Globus pallidus (tissue), 1 donor: ENCODE measurements at regions not wholly inside any gene's neighbourhood (a gene's known extent, or its start where the extent isn't known, plus 50 kb on each side); places are given as distances from the start of the nearest gene placed in this dataset.
"Not testable (repeated sequence)": the region's sequence is repeated elsewhere in the genome, so short reads cannot be mapped to it uniquely, and the experiment has no call there.

Experiments used
- DNase-seq: peaks from one replicate; pipeline ENCODE4 v3.0.0-alpha.2; 2015; ENCODE audit warnings: low spot score

GRCh38 chr5:110304176-110304575 lies 422.3 kb downstream of the TMEM232 start:
- no peak for DNase-seq

DNA sequence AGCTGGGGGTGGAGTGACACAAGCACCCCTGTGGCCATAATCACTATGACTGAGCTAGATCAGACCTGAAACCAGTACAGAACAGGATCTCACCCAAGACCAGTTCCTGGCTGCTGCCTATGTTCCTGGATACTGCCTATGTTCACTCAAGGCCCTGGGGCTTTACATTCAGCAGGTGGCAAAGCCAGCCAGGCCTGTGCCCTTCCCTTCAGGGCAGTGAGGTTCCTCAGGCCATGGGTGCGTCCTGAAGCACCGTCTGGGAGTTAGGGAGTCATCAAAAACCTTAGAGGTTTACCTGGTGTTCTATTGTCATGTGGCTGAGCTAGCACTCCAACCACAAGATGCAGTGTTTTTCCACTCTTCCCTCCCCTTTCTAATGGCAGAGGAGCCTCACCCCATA lies 419.8 kb downstream of the TMEM232 start:
- DNase-seq = no peak

- no peak for DNase-seq
Measured at GRCh38 chr5:110309222-110309621, 417.2 kb downstream of the TMEM232 start.

- DNase-seq = not testable (repeated sequence)
Measured at GRCh38 chr5:110316566-110316965, 409.9 kb downstream of the TMEM232 start.

DNA sequence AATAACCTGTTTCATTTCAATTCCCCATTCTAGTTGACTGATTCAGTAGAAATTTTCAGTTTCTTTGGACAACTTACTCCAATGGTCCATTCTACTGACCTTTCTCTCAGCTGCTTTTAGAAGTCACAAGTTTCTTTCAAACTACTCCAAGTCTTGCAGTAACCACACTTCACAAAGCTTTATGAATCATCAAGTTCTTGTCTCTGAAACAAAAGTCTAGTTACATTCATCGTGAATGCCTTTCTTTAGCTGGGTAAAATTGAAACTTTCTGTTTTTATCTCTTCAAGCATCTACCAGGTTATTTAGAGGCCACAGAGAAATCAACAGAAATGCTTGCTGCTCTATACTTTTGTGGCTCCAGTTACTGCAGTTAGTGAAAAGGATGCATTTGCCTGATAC lies 405.4 kb downstream of the TMEM232 start:
- DNase-seq = no peak

DNA sequence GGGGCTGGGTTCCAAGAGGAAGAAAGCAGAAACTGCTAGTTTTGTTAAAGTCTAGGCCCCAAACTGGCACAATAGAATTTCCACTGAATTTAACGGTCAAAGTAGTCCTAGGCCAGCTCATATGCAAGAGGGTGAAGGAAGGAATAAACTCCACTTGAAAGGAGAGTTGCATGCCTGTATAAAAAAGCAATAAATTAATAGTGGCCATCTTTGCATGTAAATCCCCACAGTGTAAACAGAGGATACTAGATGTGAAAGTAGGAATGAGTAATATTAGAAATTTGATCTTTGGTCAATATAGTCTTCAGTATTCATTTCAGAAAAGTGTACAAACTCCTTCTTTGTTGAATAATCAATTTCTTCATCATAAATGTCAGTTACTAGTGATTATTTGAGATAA lies 403.1 kb downstream of the TMEM232 start:
- no peak for DNase-seq

- DNase-seq = no peak
Measured at GRCh38 chr5:110323832-110324231, 402.6 kb downstream of the TMEM232 start.

DNA sequence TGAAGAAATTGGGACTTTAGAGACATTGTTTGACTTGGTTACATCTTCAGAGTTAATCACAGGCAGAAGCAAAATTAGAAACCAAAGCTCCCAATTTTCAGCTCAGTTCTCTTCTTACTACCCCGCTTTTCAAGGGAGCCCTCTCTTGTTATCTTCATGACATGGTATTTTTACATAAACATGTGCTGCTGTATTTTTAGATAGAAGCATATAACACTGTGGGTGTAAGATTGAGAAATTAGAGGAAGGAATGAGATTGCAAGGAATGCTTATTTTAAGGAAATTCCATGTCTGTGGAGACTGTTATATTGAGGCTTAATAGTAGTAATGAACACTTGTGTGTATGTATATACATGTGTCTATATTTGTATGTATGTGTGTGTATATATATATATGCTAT lies 401.6 kb downstream of the TMEM232 start:
- DNase-seq = no peak

DNA sequence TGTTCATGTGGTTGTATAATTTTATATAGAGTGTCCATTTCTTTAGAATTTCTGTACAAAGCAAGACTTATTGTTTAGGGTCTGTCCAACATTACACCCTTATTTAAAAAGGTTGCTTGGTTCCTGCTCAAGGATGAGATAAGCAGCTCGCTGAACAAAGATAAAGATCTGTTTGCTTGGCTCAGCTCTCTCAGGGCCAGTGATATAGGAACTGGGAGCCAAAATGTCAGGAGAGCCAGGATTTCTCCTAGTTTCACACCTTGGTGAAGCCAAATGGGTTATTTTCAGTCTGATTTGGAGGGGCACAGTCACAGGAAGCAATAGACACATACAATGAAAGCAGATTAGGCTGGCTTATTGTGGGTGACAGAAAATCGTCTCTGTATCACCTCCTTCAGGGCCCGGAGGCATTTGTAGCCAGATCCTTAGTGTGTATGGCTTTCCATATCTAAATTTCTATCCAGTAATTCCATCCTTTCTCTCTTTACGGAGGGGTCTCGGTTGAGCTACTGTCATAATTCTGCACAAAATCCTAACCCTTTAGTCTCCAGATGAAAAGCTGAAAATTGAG lies 396.4 kb downstream of the TMEM232 start:
- no peak for DNase-seq

DNA sequence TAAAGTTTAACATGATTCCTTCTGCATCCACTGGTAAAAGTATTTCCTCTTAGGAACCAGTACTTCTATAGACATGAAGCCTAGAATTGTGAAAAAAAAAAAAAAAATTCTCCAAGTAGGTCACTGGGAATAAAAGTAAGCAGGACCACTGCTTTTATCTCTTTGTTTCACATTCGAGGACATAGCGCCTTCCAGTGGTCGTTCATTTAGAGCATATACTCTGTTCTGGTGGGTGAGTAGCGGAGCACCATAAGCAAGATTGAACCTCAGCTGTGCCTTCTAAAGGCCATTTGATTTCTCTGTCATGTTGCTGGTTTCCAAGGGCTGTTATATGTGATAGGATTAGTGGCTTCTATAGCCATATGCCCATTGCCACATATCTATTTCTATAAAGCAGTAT lies 393.1 kb downstream of the TMEM232 start:
- no peak for DNase-seq

DNA sequence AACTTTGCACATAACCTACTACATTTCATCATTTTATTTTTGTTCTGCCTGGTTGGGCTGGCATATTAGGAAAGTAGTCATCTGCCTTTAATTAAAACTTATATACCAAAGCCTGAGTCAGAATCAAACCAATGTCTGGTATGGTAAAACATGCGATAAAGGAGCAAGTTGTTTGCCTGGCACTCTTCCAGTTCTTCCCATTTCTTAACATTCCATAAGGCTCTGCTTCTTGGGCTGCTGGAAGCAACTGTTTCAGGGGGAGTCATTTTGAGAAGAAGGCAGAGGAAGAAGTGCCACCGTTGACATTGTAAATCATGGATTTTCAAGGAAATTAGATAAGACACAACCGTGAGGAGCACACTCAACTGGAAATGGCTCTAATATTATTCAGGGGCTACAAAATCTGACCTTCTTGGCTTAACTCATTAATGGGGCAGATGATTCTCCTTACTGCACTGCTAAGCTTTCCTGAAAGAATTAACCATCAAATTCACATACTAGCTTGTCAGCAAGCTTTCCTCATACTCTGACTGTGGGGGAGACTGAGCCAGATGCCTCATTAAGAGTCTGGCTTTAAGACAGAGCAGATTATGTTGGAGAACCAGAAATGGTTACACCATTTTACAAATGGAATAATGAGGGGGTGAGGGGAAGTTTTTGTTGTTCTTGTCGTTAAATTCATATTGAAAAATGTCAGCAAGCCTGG lies 391.0 kb downstream of the TMEM232 start:
- DNase-seq = no peak

DNA sequence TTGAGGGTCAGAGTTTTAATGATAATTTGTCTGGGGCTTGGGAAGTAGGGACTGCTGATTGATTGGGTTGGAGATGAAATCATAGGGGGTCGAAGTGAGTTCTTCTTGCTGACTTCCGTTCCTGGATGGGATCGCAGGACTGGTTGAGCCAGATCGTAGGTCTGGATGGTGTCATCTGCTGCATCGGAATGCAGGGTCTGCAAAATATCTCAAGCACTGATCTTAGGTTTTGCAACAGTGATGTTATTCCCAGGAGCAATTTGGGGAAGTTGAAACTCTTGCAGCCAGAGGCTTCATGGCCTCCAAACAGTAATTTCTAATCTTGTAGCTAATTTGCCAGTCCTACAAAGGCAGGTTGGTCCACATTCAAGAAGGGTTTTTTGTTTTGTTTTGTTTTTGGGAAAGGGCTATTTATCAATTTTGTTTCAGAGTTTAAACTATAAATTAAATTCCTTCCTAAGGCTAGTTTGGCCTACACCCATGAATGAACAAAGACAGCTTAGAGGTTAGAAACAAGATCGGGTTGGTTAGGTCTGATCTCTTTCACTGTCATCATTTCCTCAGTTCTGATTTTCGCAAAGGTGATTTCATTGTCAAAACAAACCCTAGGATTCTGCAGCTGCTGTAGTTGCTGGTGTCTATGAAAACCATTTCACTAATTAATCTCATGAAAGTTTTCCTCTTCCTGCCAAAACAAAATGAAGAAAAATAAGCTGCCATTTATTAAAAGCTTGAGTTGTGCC lies 388.0 kb downstream of the TMEM232 start:
- no peak for DNase-seq

GRCh38 chr5:110339399-110339798 lies 387.1 kb downstream of the TMEM232 start:
- no peak for DNase-seq

DNA sequence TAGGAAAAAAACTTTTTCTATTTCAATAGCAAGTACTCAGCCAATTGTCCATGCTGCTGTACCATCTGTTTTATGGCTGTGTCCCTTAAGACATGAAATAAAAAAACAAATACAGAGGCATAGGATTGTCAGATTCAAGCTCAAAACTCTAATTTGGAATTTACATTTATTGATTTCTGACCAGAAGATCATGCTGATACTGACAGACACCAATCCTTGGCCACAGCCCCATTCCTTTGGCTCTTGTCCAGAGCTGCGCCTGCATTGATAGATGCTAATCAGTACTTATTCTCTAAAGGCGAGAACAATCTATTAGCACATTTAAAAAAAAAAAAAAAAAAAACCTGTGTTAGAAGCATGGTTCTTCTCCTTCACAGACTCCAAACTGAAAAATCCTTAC lies 384.6 kb downstream of the TMEM232 start:
- no peak for DNase-seq

- no peak for DNase-seq
Measured at GRCh38 chr5:110342683-110343082, 383.8 kb downstream of the TMEM232 start.

DNA sequence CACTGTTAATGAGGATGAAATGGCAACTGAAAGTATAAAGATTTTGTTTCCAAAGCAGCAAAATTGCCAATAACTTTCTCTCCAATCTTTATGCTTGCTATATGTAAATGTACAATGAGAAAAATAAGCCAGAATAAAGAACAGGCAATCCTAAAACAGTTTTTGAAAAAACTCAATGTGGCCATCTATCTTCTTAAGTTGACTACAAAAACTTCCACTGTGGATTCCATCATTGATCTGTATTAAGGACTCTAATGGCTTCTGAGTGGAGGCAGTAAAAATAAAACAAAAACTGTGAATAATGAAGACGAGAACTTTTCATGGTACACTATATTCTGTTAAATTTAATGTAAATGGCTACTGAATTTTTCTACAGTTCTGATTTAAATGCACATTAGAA lies 382.9 kb downstream of the TMEM232 start:
- DNase-seq = no peak

GRCh38 chr5:110345623-110346022 lies 380.8 kb downstream of the TMEM232 start:
- DNase-seq = no peak

GRCh38 chr5:110346893-110347358 lies 379.5 kb downstream of the TMEM232 start:
- no peak for DNase-seq

GRCh38 chr5:110347781-110348180 lies 378.7 kb downstream of the TMEM232 start:
- DNase-seq = no peak

- DNase-seq = no peak
Measured at GRCh38 chr5:110351430-110351829, 375.0 kb downstream of the TMEM232 start.

- peak; percentile 38 for DNase-seq
Measured at GRCh38 chr5:110354311-110354710, 372.2 kb downstream of the TMEM232 start.

DNA sequence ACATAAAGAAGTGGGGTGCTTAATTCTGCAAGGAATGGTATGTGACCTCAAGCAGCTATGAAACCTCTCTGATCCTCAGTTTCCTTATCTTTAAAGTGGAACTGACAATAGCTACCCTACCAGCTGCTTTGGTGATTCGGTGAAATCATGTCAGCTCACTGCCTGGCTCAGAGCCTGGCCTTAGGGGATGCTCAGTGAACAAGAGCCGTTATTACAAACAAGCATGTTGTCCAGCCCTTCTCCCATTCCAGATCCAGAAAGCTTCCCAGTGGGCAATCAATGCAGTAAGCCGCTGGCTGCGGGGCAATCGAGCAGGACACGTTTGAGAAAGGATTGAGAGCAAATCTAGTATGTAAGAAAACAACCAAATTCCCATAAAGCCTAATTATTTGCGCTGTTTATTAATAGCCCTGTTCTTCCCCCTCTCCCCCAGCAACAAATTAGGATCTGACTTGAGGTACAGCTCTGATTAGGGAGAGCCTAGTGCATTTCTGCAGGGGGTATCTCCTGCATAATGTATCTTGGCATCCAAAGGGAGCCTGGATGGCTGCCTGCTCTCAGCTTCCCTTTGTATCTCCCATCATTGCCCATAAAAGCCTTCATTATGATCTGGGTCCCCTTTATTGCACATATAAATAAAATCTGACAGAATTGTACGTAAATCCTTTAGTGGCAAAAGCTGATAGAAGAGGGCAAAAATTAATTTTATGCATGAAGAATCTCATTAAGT lies 371.4 kb downstream of the TMEM232 start:
- DNase-seq = peak; percentile 40

DNA sequence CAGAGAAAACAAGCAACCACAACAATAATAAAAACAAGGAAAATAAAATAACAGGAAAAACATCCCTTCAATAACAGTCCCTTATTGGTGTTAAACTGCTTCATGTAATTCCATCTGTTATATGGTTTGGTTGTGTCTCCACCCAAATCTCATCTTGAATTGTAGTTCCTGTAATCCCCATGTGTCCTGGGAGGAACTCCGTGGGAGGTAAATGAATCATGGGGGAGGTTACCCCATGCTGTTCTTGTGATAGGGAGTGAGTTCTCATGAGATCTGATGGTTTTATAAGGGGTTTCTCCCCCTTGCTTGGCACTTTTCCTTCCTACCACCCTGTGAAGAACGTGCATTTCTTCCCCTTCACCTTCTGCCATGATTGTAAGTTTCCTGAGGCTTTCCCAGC lies 369.8 kb downstream of the TMEM232 start:
- DNase-seq = no peak
